ENCODE measurements at regions not wholly inside any gene's neighbourhood (a gene's known extent, or its start where the extent isn't known, plus 50 kb on each side); places are given as distances from the start of the nearest gene placed in this dataset.

GRCh38 chr2:5763531-5763930 lies 71.3 kb downstream of the SOX11 start:
- no peak for TF ChIP-seq PRDM4 (CRISPR knock-in tag; IDR thresholded peaks at IDR 0.05; ENCODE audit: borderline replicate concordance)
- TF ChIP-seq ZBTB34 (CRISPR knock-in tag; IDR thresholded peaks at IDR 0.05), result no peak
- no peak for TF ChIP-seq ZNF431 (CRISPR knock-in tag; IDR thresholded peaks at IDR 0.05; ENCODE audit: borderline replicate concordance, low read depth)
- TF ChIP-seq SKIL (CRISPR knock-in tag; IDR thresholded peaks at IDR 0.05; ENCODE audit: borderline replicate concordance), result no peak
- TF ChIP-seq ZBTB33 (CRISPR knock-in tag; IDR thresholded peaks at IDR 0.05), result no peak
- no peak for TF ChIP-seq ZNF576 (CRISPR knock-in tag; IDR thresholded peaks at IDR 0.05)

Measured in HepG2 (cell line).